Lower leg skin (tissue), 4 donors: ENCODE measurements at regions not wholly inside any gene's neighbourhood (a gene's known extent, or its start where the extent isn't known, plus 50 kb on each side); places are given as distances from the start of the nearest gene placed in this dataset.

Source experiments
- DNase-seq, 2 donors: peaks; one replicate each; pipeline ENCODE4 v3.0.0-alpha.2; 2019; ENCODE audit warnings: low spot score in 2 of 2
- H3K4me3 ChIP-seq: fragments of 200-600 bp; sonication (generic); 2 replicates; pipeline ENCODE4 v1.5.1; 2017; ENCODE audit warnings: mild to moderate bottlenecking, low read depth; ENCODE audit not compliant: poor library complexity, severe bottlenecking
- POLR2A ChIP-seq, 2 donors: fragments of 450-650 bp; IDR thresholded peaks; one replicate each; pipeline ENCODE4 v1.6.1; 2016 to 2017; ENCODE audit warnings: antibody characterized with exemption in 2 of 2, mild to moderate bottlenecking in 1 of 2, moderate library complexity in 1 of 2
- WGBS, 2 donors: methylation state at CpG; one replicate each; pipeline ENCODE4 v1.1.5; 2018; 5-methylcytosine and 5-hydroxymethylcytosine counted together
- intact Hi-C: fragments of 100-400 bp; cut with DNase I; formaldehyde crosslinking; loops from one replicate; pipeline ENCODE4 v1.15.0; 2023; ENCODE audit warnings: low total_unique reads
- TF ChIP-seq, protein P1 (sequence below), 3 donors: fragments of 450-650 bp; IDR thresholded peaks; one replicate each; pipeline ENCODE4 v1.5.1; 2016; ENCODE audit warnings: antibody characterized with exemption in 3 of 3, mild to moderate bottlenecking in 3 of 3, moderate library complexity in 2 of 3

DNA sequence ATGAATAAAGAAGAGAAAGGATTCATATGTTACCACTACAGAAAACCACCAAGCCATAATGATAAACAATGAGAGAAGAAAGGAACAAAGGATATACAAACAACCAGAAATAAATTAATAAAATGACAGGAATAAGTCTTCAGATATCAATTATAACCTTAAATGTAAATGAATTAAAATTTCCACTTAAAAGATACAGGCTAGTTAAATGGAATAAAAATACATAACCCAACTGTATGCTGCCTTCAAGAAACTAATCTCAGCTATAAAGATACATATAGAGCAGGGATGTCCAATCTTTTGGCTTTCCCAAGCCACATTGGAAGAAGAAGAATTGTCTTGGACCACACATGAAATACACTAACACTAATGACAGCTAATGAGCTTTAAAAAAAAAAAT lies 135.9 kb upstream of the GJE1 start:
- no peak for DNase-seq
- intact Hi-C loops, result no loop called here
- H3K4me3 ChIP-seq, result no peak overlapping the region
- TF ChIP-seq, protein P1, sequence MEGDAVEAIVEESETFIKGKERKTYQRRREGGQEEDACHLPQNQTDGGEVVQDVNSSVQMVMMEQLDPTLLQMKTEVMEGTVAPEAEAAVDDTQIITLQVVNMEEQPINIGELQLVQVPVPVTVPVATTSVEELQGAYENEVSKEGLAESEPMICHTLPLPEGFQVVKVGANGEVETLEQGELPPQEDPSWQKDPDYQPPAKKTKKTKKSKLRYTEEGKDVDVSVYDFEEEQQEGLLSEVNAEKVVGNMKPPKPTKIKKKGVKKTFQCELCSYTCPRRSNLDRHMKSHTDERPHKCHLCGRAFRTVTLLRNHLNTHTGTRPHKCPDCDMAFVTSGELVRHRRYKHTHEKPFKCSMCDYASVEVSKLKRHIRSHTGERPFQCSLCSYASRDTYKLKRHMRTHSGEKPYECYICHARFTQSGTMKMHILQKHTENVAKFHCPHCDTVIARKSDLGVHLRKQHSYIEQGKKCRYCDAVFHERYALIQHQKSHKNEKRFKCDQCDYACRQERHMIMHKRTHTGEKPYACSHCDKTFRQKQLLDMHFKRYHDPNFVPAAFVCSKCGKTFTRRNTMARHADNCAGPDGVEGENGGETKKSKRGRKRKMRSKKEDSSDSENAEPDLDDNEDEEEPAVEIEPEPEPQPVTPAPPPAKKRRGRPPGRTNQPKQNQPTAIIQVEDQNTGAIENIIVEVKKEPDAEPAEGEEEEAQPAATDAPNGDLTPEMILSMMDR (IDR thresholded peaks at IDR 0.05), result no peak
- TF ChIP-seq POLR2A (IDR thresholded peaks at IDR 0.05), result no peak

- 84 to 87% methylated on average over 2 of the region's 2 CpGs for WGBS, 2 donors
- intact Hi-C loops, result no loop called here
- DNase-seq, result no peak
- TF ChIP-seq, protein P1 (IDR thresholded peaks at IDR 0.05), result no peak
- TF ChIP-seq POLR2A (IDR thresholded peaks at IDR 0.05), result no peak
- no peak overlapping the region for H3K4me3 ChIP-seq
Measured at GRCh38 chr6:141992109-141992508, 140.6 kb upstream of the GJE1 start.

- H3K4me3 ChIP-seq, result no peak overlapping the region
- 53 to 59% methylated on average over 1 of the region's 1 CpG for WGBS, 2 donors
- TF ChIP-seq POLR2A (IDR thresholded peaks at IDR 0.05), result no peak
- TF ChIP-seq, protein P1 (IDR thresholded peaks at IDR 0.05), result no peak
- intact Hi-C loops, result no loop called here
- DNase-seq, result no peak
Measured at GRCh38 chr6:141990840-141991239, 141.9 kb upstream of the GJE1 start.

DNA sequence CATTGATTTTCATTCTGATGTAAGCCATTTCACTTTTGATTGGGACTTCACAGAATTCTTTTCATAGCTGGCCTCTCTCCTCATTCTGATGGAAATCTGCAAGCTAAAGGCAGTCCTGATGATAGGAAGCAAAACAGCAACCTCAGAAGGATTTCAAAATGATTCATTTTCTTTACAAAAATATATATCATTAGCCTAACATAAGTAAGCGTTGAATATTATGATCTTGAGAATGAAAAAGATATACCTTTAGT lies 143.1 kb upstream of the GJE1 start:
- no peak for TF ChIP-seq POLR2A (IDR thresholded peaks at IDR 0.05)
- TF ChIP-seq, protein P1 (IDR thresholded peaks at IDR 0.05), result no peak
- no peak overlapping the region for H3K4me3 ChIP-seq
- intact Hi-C loops, result no loop called here
- WGBS, 2 donors, result 0 to 88% methylated on average over 1 of the region's 1 CpG
- DNase-seq, result no peak

DNA sequence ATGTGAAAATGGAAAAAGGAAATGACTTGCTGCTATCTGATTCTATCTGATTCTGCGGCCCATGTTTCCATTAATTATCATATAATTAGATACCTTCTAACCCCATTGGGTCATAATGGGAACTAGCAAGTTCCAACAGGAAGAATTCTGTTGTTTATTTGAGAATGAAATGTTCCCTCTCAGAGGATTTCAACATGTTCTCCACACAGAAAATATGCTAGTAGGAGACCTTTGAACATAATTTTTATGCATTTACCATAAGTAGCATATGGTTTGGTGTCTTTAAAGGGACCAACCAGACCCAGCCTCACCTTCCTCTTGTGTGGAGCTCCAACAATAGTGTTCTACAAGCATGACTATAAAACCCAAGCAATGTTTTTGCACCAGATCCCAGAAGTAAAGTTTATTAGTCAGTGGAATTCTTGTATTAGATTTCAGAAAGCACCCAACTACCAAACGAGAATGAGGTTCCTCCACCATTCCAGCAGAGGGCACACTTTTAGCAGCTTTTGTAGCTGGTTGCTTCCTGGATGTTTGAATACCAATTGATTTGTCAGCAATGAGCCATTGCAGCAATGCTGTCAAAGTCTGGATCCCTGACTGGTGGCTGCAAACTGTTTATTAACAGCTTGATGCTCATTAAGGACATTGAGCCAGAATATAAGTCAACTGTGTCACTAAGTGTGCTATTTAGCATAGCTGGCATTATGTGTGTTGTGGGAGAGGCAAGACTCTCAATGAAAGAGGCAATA lies 143.6 kb upstream of the GJE1 start:
- H3K4me3 ChIP-seq, result no peak overlapping the region
- intact Hi-C loops, result no loop called here
- WGBS, 2 donors, result 32 to 35% methylated on average over 2 of the region's 2 CpGs
- TF ChIP-seq, protein P1 (IDR thresholded peaks at IDR 0.05), result no peak
- no peak for TF ChIP-seq POLR2A (IDR thresholded peaks at IDR 0.05)
- no peak for DNase-seq

GRCh38 chr6:141988327-141988726 lies 144.4 kb upstream of the GJE1 start:
- no peak for TF ChIP-seq POLR2A (IDR thresholded peaks at IDR 0.05)
- TF ChIP-seq, protein P1 (IDR thresholded peaks at IDR 0.05), result no peak
- DNase-seq, result no peak
- H3K4me3 ChIP-seq, result no peak overlapping the region
- WGBS, 2 donors, result 74 to 87% methylated on average over 2 of the region's 2 CpGs
- intact Hi-C loops, result no loop called here
